ENCODE measurements at regions not wholly inside any gene's neighbourhood (a gene's known extent, or its start where the extent isn't known, plus 50 kb on each side); places are given as distances from the start of the nearest gene placed in this dataset.

- DNase-seq (ENCODE audit: low spot score) = no peak
Observed at GRCh38 chr11:112465433-112466024, 204.9 kb upstream of the PLET1 start.

GRCh38 chr11:112467721-112468120 is 207.1 kb upstream of the PLET1 start:
- DNase-seq (ENCODE audit: low spot score) = no peak

- DNase-seq (ENCODE audit: low spot score) = no peak
Observed at GRCh38 chr11:112469376-112469775, 208.7 kb upstream of the PLET1 start.

- no peak for DNase-seq (ENCODE audit: low spot score)
Observed at GRCh38 chr11:112470355-112470754, 209.7 kb upstream of the PLET1 start.

DNA sequence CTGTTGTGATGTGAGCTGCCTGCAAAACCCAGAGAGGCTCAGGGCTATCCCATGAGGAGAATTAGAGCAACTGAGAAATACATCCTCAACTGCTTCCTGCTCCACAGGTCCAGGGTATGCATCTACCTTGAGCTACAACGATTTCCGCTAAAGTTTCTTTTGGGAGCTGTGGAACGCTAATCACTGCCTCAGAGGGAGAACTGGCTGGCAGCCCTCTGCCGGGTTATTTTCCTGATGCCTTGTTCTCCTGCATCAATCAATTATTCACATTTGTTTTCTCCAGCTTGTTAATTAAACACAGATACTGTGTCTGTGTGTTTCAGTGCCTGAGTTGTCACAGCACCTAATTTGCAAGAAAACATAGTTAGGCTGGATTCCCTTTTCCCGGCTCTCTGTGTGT is 211.1 kb upstream of the PLET1 start:
- no peak for DNase-seq (ENCODE audit: low spot score)

DNA sequence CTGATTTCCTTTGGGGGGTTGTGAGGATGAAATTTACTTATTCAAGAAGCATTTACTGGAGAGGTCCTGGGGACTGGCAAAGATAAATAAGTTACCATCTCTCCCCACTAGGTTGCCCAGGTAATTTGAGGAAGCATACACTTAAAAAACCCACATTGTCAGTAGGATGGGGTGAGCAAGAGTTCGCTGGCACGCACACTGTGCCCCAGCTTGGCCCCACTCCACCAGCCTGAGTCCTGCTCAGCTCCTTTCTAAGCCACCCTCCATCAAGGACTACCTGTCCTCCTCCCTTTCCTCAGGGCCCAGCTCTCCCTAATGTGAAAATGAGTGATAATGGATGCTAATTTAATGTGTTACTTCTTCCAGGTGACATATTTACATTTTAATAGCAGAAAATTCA is 216.5 kb upstream of the PLET1 start:
- DNase-seq (ENCODE audit: low spot score) = no peak

- DNase-seq (ENCODE audit: low spot score) = no peak
Observed at GRCh38 chr11:112477581-112478317, 217.1 kb upstream of the PLET1 start.

GRCh38 chr11:112478806-112479205 is 218.1 kb upstream of the PLET1 start:
- no peak for DNase-seq (ENCODE audit: low spot score)

- no peak for DNase-seq (ENCODE audit: low spot score)
Observed at GRCh38 chr11:112481431-112481830, 220.8 kb upstream of the PLET1 start.

DNA sequence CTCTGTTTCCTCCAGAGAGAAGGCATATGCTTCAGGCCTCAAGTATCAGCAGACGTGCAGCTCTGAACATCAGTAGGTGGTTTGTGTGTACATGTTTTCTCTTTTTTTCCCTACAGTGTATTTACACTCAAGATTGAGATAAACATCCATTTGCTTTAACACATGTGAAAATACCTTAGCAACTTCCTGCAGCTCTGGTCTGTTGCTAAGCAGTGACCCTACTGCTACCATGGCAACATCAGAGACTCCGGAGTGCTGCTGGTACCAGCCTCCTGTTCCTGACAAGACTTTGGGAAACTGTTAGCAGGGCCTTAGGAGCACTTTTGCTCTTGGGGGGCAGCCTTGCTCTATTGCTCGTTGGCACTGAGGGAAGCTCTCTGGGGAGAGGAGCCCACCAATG is 221.2 kb upstream of the PLET1 start:
- DNase-seq (ENCODE audit: low spot score) = no peak

DNA sequence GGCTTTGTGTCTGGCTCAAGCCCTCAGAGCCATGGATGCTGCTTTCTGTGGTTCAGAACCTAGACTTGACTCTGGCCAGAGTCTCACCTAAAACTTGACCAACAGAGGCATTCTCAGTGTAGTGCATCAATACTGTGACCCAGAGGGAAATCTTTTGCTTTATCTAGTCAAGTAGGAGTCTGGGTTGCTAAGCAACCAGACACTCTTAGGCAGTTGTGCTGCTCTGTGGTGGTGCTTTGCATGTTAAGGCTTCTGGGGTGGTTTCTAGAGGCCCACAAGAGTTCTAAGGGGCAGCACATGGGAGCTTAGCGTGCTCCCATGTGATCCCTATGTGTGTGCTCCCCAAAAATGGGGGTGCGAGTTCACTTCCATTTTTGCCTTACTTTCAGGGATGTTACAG is 224.6 kb upstream of the PLET1 start:
- no peak for DNase-seq (ENCODE audit: low spot score)

DNA sequence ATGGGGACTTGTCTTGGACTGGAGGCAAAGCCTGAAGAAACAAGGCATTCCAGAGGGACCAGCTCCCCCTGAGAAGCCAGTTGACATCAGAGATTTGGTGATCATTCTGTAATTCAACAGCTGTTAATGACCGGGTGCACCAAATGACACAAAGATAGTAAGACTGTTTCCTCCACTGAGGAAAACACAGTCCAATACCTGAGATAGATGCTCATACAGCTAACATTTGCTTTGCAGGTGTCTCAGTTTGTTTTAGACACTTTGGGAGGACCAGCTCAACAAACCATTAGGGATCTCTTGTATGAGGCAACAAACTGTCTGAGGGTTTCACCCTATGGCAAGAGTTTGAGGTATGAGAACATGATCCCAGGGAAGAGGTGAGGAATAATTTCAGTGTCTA is 237.2 kb upstream of the PLET1 start:
- no peak for DNase-seq (ENCODE audit: low spot score)

DNA sequence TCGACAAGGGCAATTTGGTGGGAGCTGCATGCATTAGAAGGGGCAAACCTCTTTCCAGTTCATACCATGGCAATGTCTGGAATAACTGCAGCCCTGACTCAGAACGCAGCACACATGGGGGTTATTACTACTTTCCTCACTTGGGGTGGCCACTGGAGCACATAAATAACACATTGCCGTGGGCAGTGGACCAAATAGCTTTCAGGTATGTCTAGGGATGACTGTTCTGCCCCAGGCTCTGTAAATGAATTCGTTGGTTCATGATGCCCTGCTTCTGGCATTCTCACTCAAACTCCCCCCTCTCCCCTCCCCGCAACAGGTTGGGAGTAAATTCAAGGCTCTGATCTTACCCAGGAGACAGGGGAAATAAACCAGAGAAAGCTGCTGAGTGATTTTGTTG is 238.0 kb upstream of the PLET1 start:
- DNase-seq (ENCODE audit: low spot score) = no peak

- DNase-seq (ENCODE audit: low spot score) = no peak
Observed at GRCh38 chr11:112499153-112499880, 238.7 kb upstream of the PLET1 start.

DNA sequence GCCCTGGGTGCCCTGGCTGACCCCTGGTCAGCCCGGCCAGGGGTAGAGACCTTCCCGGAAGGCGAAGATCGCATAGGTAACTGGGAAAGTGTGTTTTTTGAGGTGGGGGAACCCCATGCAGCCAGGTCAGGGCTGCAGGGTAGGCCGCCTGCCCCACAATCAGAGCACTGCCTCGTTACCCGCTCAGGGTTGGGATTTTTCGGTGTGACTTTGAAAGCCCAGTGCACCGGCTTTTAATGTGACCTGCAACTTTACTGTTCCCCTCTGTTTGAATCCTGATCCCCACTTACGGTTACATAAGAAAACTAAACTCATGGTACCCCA is 239.2 kb upstream of the PLET1 start:
- DNase-seq (ENCODE audit: low spot score) = no peak

GRCh38 chr11:112503410-112503809 is 242.8 kb upstream of the PLET1 start:
- DNase-seq (ENCODE audit: low spot score) = no peak

DNA sequence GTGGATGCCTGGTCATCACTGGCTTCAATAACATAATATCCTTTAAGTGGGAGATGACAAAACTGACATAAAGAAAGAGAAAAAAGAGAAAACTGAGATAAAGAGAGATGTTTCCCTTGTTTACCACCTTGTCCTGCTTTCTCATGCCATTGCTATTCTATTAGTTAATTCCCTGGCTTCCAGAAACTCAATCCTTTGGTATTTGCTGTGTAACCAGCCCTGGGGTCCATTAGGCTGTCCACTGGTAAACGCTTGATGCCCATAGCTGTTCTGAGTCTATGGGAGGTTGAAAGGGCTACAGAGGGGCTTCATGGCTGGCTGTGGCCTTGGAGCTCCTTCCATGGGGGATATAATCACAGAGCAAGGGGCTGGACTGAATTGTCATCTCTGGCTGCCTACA is 243.4 kb upstream of the PLET1 start:
- DNase-seq (ENCODE audit: low spot score) = no peak

DNA sequence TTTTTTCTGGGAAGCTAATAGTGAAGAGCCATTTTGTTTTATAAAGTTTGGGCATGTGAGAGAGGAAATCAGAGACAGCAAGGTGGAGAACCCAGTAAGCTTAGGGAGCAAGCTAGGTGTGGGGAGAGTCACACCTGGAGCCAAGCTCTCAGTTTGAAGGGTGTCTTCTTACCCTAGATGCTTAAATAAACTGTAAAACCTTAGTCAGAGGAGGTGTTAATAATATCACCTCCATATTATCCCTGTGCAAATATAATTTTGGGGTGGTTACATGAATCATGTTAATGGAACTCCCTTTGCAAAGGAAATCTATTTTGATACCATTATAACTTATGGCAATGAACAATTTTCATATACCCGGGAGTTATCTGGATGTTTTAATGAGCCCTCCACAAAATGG is 246.2 kb upstream of the PLET1 start:
- no peak for DNase-seq (ENCODE audit: low spot score)

GRCh38 chr11:112507281-112507680 is 246.6 kb upstream of the PLET1 start:
- DNase-seq (ENCODE audit: low spot score) = no peak

DNA sequence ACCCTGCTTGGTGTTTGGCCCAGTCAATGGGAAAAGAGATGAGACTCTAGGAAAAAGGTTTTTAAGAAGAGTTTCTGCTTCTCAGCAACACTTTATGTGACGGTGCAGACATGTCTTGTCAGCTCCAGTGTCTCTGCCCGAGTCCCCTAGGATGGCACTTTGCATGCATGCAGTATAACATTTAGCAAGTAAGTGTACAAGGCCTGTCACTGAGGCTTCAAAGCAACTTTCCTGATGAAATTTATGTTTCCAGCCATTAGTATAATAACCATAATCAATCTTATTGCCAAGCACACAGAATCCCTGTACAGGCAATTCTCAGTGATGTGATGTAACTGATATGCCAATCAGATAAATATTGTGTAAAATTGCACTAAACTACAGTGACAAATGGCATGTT is 248.1 kb upstream of the PLET1 start:
- DNase-seq (ENCODE audit: low spot score) = no peak

- DNase-seq (ENCODE audit: low spot score) = no peak
Observed at GRCh38 chr11:112509300-112509699, 248.6 kb upstream of the PLET1 start.

- no peak for DNase-seq (ENCODE audit: low spot score)
Observed at GRCh38 chr11:112511271-112511670, 250.6 kb upstream of the PLET1 start.

DNA sequence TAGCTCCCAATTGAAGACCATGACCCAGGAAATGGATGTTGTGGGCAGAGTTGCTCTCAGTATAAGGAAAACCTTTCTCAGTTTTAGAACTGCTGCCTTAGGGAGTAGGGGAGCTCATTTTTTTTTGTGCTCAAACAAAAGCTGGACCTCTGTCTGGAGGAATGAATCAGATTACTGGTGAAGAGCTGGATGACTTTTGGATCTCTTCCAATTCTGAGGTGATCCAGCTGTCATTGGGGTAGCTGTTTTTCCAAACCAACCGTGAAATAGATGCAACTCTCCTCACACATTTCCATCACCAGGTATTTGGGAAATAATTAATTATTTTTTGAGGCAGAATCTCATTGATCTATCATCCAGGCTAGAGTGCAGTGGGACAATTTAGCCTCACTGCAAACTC is 251.3 kb upstream of the PLET1 start:
- DNase-seq (ENCODE audit: low spot score) = no peak

GRCh38 chr11:112513417-112513816 is 252.8 kb upstream of the PLET1 start:
- no peak for DNase-seq (ENCODE audit: low spot score)

Measured in activated CD4-positive, alpha-beta T cell treated with anti-CD3 and anti-CD28 coated beads, Interleukin-2, Interleukin-4, amounts not matched to agents 100 ng/mL and 50 ng/mL, durations not matched to agents 16 hours and 8 hours (primary cell).